Liver (tissue), 8 donors: ENCODE measurements at regions not wholly inside any gene's neighbourhood (a gene's known extent, or its start where the extent isn't known, plus 50 kb on each side); places are given as distances from the start of the nearest gene placed in this dataset.

Experiments
- DNase-seq: peaks from one replicate; pipeline ENCODE4 v3.0.0-alpha.2; 2017; ENCODE audit warnings: low spot score
- H3K27ac ChIP-seq, 2 donors: one replicate each; pipeline ENCODE4 v1.7.0; 2013; ENCODE audit warnings: inconsistent platforms in 2 of 2, low read length in 2 of 2, control low read depth in 1 of 2, low read depth in 1 of 2, mild to moderate bottlenecking in 1 of 2
- H3K27me3 ChIP-seq, 4 donors: one replicate each; pipeline versions ENCODE4 v1.6.1 to v1.7.0; 2013; ENCODE audit warnings: low read length in 3 of 4, inconsistent platforms in 1 of 4, mild to moderate bottlenecking in 1 of 4, moderate library complexity in 1 of 4; ENCODE audit not compliant: control insufficient read depth in 4 of 4, insufficient read depth in 4 of 4
- H3K36me3 ChIP-seq, 4 donors: one replicate each; pipeline versions ENCODE4 v1.6.1 to v1.7.0; 2013; ENCODE audit warnings: low read length in 3 of 4, mild to moderate bottlenecking in 3 of 4, low read depth in 1 of 4, moderate library complexity in 1 of 4; ENCODE audit not compliant: control insufficient read depth in 4 of 4, insufficient read depth in 3 of 4
- H3K4me1 ChIP-seq, 4 donors: one replicate each; pipeline versions ENCODE4 v1.6.1 to v1.7.0; 2013; ENCODE audit warnings: low read length in 3 of 4, mild to moderate bottlenecking in 3 of 4, moderate library complexity in 1 of 4; ENCODE audit not compliant: control insufficient read depth in 4 of 4, insufficient read depth in 4 of 4
- H3K4me3 ChIP-seq, 3 donors: one replicate each; pipeline versions ENCODE4 v1.6.1 to v1.7.0; 2013; ENCODE audit warnings: low read length in 3 of 3, control low read depth in 1 of 3, low read depth in 1 of 3, mild to moderate bottlenecking in 1 of 3
- H3K9ac ChIP-seq, 2 donors: one replicate each; pipeline ENCODE4 v1.7.0; 2013; ENCODE audit warnings: low read length in 2 of 2, mild to moderate bottlenecking in 2 of 2, moderate library complexity in 2 of 2, control low read depth in 1 of 2, low read depth in 1 of 2
- H3K9me3 ChIP-seq, 4 donors: one replicate each; pipeline versions ENCODE4 v1.6.1 to v1.7.0; 2013; ENCODE audit warnings: low read length in 3 of 4; ENCODE audit not compliant: control insufficient read depth in 4 of 4
- EGR1 ChIP-seq, 2 donors: IDR thresholded peaks; 2 replicates each; pipeline ENCODE4 v1.6.1; 2016 to 2018; ENCODE audit warnings: antibody characterized with exemption in 2 of 2, low read depth in 2 of 2
- FOXA1 ChIP-seq: IDR thresholded peaks from 2 replicates; pipeline ENCODE4 v1.6.1; 2016; ENCODE audit warnings: antibody characterized with exemption
- FOXA2 ChIP-seq: IDR thresholded peaks from 2 replicates; pipeline ENCODE4 v1.6.1; 2016; ENCODE audit warnings: antibody characterized with exemption
- GABPA ChIP-seq, 2 donors: IDR thresholded peaks in 1 of 2; conservative IDR thresholded peaks in 1 of 2; 2 replicates each; pipeline ENCODE4 v1.6.1; 2016; ENCODE audit warnings: antibody characterized with exemption in 2 of 2, mild to moderate bottlenecking in 1 of 2, moderate library complexity in 1 of 2
- HNF4A ChIP-seq, 2 donors: conservative IDR thresholded peaks; 2 replicates each; pipeline ENCODE4 v1.6.1; 2016; ENCODE audit warnings: antibody characterized with exemption in 2 of 2, mild to moderate bottlenecking in 2 of 2
- HNF4G ChIP-seq: IDR thresholded peaks from 2 replicates; pipeline ENCODE4 v1.6.1; 2016; ENCODE audit warnings: antibody characterized with exemption
- JUND ChIP-seq, 2 donors: IDR thresholded peaks; 2 replicates each; pipeline ENCODE4 v1.6.1; 2016; ENCODE audit warnings: antibody characterized with exemption in 2 of 2
- NR2F2 ChIP-seq: IDR thresholded peaks from 2 replicates; pipeline ENCODE4 v1.6.1; 2016; ENCODE audit warnings: antibody characterized with exemption
- RAD21 ChIP-seq, 2 donors: IDR thresholded peaks; 2 replicates each; pipeline ENCODE4 v1.6.1; 2016; ENCODE audit warnings: antibody characterized with exemption in 2 of 2, mild to moderate bottlenecking in 2 of 2
- RXRA ChIP-seq, 2 donors: IDR thresholded peaks; 2 replicates each; pipeline ENCODE4 v1.6.1; 2017 to 2018; ENCODE audit warnings: antibody characterized with exemption in 2 of 2, mild to moderate bottlenecking in 1 of 2
- SP1 ChIP-seq: IDR thresholded peaks from 2 replicates; pipeline ENCODE4 v1.6.1; 2018; ENCODE audit warnings: antibody characterized with exemption, mild to moderate bottlenecking
- TAF1 ChIP-seq: conservative IDR thresholded peaks from 2 replicates; pipeline ENCODE4 v1.6.1; 2016; ENCODE audit warnings: antibody characterized with exemption, mild to moderate bottlenecking
- YY1 ChIP-seq: IDR thresholded peaks from 2 replicates; pipeline ENCODE4 v1.6.1; 2016; ENCODE audit warnings: antibody characterized with exemption, mild to moderate bottlenecking
- WGBS: extraction: QIAGEN DNeasy Blood & Tissue Kit; methylation state at CpG from one replicate; pipeline ENCODE4 v1.1.7; 2013; 5-methylcytosine and 5-hydroxymethylcytosine counted together
- TF ChIP-seq, protein P1 (sequence below): IDR thresholded peaks from 2 replicates; pipeline ENCODE4 v1.6.1; 2016; ENCODE audit warnings: antibody characterized with exemption
- TF ChIP-seq, protein P2 (sequence below): IDR thresholded peaks from 2 replicates; pipeline ENCODE4 v1.6.1; 2016; ENCODE audit warnings: antibody characterized with exemption
- TF ChIP-seq, protein P3 (sequence below): IDR thresholded peaks from 2 replicates; pipeline ENCODE4 v1.6.1; 2016; ENCODE audit warnings: antibody characterized with exemption
- TF ChIP-seq, protein P4 (sequence below): fragments of 150-350 bp; IDR thresholded peaks from 2 replicates; pipeline ENCODE4 v1.5.1; 2017; ENCODE audit warnings: improper control_type of control experiment, low read depth, low read length; ENCODE audit not compliant: missing input control
- TF ChIP-seq, protein P5 (sequence below): IDR thresholded peaks from 2 replicates; pipeline ENCODE4 v1.6.1; 2016; ENCODE audit warnings: antibody characterized with exemption, mild to moderate bottlenecking
- donor health status: healthy.
- donor health status: healthy.
- donor health status: healthy.
- donor health status: healthy.
- donor health status: healthy.

DNA sequence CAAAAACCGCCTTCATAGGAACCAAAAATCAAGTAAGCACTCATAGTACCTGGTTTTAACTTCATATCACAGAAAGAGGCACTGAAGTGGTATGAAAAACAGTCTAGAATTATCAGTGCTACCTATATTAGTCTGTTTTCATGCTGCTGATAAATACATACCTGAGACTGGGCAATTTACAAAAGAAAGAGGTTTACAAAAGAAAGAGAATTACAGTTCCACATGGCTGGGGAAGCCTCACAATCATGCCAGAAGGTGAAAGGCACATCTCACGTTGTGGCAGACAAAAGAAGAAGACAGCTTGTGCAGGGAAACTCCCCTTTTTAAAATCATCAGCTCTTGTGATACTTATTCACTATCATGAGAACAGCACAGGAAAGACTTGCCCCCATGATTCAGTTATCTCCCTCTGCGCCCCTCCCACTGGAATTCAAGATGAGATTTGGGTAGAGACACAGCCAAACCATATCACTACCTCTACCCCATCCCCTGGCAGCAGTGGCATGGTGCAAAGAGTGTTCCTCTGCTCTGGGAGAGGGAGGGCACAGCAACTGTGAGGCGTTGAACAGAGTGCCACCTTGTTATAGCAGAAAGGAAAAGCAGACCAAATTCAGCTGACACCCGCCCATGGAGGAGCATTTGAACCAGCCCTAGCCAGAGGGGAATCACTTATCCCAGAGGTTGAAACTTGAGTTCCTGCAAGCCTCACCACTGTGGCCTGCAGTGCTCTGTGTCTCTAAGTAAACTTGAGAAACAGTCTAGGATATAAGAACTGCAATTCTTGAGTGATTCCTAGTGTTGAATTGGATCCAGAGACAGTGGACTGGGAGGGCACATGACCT is 61.9 kb upstream of the PTPRZ1 start:
- H3K27ac ChIP-seq, result no peak overlapping the region
- no peak overlapping the region for H3K9ac ChIP-seq
- DNase-seq, result no peak
- 58% methylated on average over 5 of the region's 5 CpGs for WGBS
- H3K9me3 ChIP-seq, result peaks cover 0 to 6% (median 3%) of the 10 kb centered on the region in 4 donors
- no peaks in the 10 kb centered on the region for H3K36me3 ChIP-seq
- no peak overlapping the region for H3K4me3 ChIP-seq
- no peaks in the 10 kb centered on the region for H3K4me1 ChIP-seq
- TF ChIP-seq FOXA1 (no peak), HNF4G (no peak), NR2F2 (no peak), EGR1 (IDR thresholded peaks at IDR 0.05; ENCODE audit: low read depth in 2 of 2) (no peak), HNF4A (conservative IDR thresholded peaks at IDR 0.05) (no peak), TAF1 (no peak), RXRA (IDR thresholded peaks at IDR 0.05) (no peak)
- H3K27me3 ChIP-seq, result no peaks in the 10 kb centered on the region

DNA sequence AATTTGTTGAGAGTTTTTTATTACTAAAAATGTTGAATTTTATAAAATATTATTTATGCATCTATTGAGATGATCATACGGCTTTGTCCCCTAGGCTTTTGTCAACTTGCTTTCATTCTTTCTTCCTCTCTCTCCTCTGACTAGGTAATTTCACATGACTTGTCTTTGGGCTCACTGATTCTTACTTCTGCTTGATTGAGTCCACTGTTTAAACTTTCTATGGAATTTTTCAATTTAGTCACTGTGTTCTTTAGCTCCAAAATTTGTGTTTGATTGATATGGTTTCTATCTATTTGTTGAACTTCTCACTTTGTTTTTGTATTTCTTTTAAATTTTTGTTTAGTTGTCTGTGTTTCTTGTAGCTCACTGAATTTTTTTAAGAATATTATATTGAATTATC is 65.9 kb upstream of the PTPRZ1 start:
- no peaks in the 10 kb centered on the region for H3K4me1 ChIP-seq
- no peak for TF ChIP-seq HNF4A (conservative IDR thresholded peaks at IDR 0.05)
- WGBS, result 91% methylated on average over 1 of the region's 1 CpG
- no peak overlapping the region for H3K27ac ChIP-seq
- no peaks in the 10 kb centered on the region for H3K36me3 ChIP-seq
- H3K9me3 ChIP-seq, result peaks cover 0 to 6% (median 3%) of the 10 kb centered on the region in 4 donors
- H3K27me3 ChIP-seq, result peaks cover 0 to 2% (median 0%) of the 10 kb centered on the region in 4 donors
- no peak for DNase-seq
- H3K9ac ChIP-seq, result no peak overlapping the region
- H3K4me3 ChIP-seq, result no peak overlapping the region

DNA sequence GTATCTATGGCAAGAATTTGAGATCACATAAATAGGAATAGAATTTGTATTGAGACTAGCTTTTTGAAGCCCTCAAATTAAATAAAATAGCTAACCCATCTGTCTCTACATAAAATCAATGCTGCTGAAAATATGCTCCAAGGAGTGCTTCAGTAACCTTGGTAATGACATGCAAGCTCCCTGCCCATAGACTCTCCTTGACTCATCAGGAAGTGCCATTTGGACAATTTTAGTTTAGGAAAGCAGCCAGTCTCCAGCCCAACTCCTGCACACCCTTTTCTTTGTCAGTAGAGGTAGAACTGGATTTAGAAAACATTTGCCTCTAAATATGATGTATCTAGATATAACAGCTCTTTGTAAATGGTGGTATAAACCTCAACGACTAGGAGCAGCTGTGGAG is 69.9 kb upstream of the PTPRZ1 start:
- H3K36me3 ChIP-seq, result no peaks in the 10 kb centered on the region
- 57% methylated on average over 1 of the region's 1 CpG for WGBS
- TF ChIP-seq HNF4A (conservative IDR thresholded peaks at IDR 0.05) (no peak), NR2F2 (no peak), FOXA2 (no peak), SP1 (no peak), GABPA (IDR thresholded peaks at IDR 0.05 in 1 of 2, conservative IDR thresholded peaks at IDR 0.05 in 1 of 2) (no peak), FOXA1 (no peak), RXRA (IDR thresholded peaks at IDR 0.05) (no peak), YY1 (no peak), JUND (IDR thresholded peaks at IDR 0.05) (no peak), TAF1 (no peak), RAD21 (IDR thresholded peaks at IDR 0.05) (no peak), EGR1 (IDR thresholded peaks at IDR 0.05; ENCODE audit: low read depth in 2 of 2) (no peak)
- TF ChIP-seq, protein P1, sequence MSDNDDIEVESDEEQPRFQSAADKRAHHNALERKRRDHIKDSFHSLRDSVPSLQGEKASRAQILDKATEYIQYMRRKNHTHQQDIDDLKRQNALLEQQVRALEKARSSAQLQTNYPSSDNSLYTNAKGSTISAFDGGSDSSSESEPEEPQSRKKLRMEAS, result no peak
- TF ChIP-seq, protein P2, sequence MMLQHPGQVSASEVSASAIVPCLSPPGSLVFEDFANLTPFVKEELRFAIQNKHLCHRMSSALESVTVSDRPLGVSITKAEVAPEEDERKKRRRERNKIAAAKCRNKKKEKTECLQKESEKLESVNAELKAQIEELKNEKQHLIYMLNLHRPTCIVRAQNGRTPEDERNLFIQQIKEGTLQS, result no peak
- TF ChIP-seq, protein P3, sequence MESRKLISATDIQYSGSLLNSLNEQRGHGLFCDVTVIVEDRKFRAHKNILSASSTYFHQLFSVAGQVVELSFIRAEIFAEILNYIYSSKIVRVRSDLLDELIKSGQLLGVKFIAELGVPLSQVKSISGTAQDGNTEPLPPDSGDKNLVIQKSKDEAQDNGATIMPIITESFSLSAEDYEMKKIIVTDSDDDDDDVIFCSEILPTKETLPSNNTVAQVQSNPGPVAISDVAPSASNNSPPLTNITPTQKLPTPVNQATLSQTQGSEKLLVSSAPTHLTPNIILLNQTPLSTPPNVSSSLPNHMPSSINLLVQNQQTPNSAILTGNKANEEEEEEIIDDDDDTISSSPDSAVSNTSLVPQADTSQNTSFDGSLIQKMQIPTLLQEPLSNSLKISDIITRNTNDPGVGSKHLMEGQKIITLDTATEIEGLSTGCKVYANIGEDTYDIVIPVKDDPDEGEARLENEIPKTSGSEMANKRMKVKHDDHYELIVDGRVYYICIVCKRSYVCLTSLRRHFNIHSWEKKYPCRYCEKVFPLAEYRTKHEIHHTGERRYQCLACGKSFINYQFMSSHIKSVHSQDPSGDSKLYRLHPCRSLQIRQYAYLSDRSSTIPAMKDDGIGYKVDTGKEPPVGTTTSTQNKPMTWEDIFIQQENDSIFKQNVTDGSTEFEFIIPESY, result no peak
- TF ChIP-seq, protein P4, sequence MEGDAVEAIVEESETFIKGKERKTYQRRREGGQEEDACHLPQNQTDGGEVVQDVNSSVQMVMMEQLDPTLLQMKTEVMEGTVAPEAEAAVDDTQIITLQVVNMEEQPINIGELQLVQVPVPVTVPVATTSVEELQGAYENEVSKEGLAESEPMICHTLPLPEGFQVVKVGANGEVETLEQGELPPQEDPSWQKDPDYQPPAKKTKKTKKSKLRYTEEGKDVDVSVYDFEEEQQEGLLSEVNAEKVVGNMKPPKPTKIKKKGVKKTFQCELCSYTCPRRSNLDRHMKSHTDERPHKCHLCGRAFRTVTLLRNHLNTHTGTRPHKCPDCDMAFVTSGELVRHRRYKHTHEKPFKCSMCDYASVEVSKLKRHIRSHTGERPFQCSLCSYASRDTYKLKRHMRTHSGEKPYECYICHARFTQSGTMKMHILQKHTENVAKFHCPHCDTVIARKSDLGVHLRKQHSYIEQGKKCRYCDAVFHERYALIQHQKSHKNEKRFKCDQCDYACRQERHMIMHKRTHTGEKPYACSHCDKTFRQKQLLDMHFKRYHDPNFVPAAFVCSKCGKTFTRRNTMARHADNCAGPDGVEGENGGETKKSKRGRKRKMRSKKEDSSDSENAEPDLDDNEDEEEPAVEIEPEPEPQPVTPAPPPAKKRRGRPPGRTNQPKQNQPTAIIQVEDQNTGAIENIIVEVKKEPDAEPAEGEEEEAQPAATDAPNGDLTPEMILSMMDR, result no peak
- TF ChIP-seq, protein P5, sequence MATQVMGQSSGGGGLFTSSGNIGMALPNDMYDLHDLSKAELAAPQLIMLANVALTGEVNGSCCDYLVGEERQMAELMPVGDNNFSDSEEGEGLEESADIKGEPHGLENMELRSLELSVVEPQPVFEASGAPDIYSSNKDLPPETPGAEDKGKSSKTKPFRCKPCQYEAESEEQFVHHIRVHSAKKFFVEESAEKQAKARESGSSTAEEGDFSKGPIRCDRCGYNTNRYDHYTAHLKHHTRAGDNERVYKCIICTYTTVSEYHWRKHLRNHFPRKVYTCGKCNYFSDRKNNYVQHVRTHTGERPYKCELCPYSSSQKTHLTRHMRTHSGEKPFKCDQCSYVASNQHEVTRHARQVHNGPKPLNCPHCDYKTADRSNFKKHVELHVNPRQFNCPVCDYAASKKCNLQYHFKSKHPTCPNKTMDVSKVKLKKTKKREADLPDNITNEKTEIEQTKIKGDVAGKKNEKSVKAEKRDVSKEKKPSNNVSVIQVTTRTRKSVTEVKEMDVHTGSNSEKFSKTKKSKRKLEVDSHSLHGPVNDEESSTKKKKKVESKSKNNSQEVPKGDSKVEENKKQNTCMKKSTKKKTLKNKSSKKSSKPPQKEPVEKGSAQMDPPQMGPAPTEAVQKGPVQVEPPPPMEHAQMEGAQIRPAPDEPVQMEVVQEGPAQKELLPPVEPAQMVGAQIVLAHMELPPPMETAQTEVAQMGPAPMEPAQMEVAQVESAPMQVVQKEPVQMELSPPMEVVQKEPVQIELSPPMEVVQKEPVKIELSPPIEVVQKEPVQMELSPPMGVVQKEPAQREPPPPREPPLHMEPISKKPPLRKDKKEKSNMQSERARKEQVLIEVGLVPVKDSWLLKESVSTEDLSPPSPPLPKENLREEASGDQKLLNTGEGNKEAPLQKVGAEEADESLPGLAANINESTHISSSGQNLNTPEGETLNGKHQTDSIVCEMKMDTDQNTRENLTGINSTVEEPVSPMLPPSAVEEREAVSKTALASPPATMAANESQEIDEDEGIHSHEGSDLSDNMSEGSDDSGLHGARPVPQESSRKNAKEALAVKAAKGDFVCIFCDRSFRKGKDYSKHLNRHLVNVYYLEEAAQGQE, result no peak
- no peak overlapping the region for H3K27ac ChIP-seq
- peaks cover 0 to 6% (median 3%) of the 10 kb centered on the region in 4 donors for H3K9me3 ChIP-seq
- peaks cover 0 to 2% (median 0%) of the 10 kb centered on the region in 4 donors for H3K27me3 ChIP-seq
- H3K4me3 ChIP-seq, result no peak overlapping the region
- no peak overlapping the region for H3K9ac ChIP-seq
- DNase-seq, result no peak
- H3K4me1 ChIP-seq, result no peaks in the 10 kb centered on the region
